Hematopoietic multipotent progenitor cell (in vitro differentiated cells): ENCODE measurements at regions not wholly inside any gene's neighbourhood (a gene's known extent, or its start where the extent isn't known, plus 50 kb on each side); places are given as distances from the start of the nearest gene placed in this dataset.
"Not testable (repeated sequence)": the region's sequence is repeated elsewhere in the genome, so short reads cannot be mapped to it uniquely, and the experiment has no call there.

Source experiments
- DNase-seq, 3 donors: peaks; one replicate each; pipeline ENCODE4 v3.0.0-alpha.2; 2011 to 2015; ENCODE audit warnings: low read depth in 2 of 3, low spot score in 2 of 3

- no peak for DNase-seq
Observed at GRCh38 chr6:27747637-27748036, 164.6 kb downstream of the OR2B2 start.

- DNase-seq, result not testable (repeated sequence)
Observed at GRCh38 chr6:27746860-27747259, 165.3 kb downstream of the OR2B2 start.

- no peak for DNase-seq
Observed at GRCh38 chr6:27743787-27744186, 168.4 kb downstream of the OR2B2 start.

GRCh38 chr6:27742833-27743573, 169.2 kb downstream of the OR2B2 start:
- DNase-seq, result no peak

GRCh38 chr6:27739902-27740301, 172.3 kb downstream of the OR2B2 start:
- DNase-seq, result not testable (repeated sequence)

- no peak for DNase-seq
Observed at GRCh38 chr6:27736686-27737085, 175.5 kb downstream of the OR2B2 start.

GRCh38 chr6:27728442-27728841, 183.8 kb downstream of the OR2B2 start:
- DNase-seq, result no peak

GRCh38 chr6:27726619-27727023, 185.6 kb downstream of the OR2B2 start:
- DNase-seq, result no peak

GRCh38 chr6:27720607-27721580, 191.3 kb downstream of the OR2B2 start:
- no peak for DNase-seq

- DNase-seq, result not testable (repeated sequence)
Observed at GRCh38 chr6:27719039-27719438, 193.2 kb downstream of the OR2B2 start.

- no peak for DNase-seq
Observed at GRCh38 chr6:27706431-27706830, 205.8 kb downstream of the OR2B2 start.

- DNase-seq, result no peak
Observed at GRCh38 chr6:27700337-27700736, 211.9 kb downstream of the OR2B2 start.

GRCh38 chr6:27694547-27694874, 217.7 kb downstream of the OR2B2 start:
- DNase-seq, result no peak

GRCh38 chr6:27693766-27694546, 218.2 kb downstream of the OR2B2 start:
- DNase-seq, result peak in 2 of 3 donors; percentile 68 to 73

- DNase-seq, result not testable (repeated sequence)
Observed at GRCh38 chr6:27692133-27692532, 219.2 kb upstream of the ZNF184 start.

- DNase-seq, result peak; percentile 70 to 94 (median 85)
Observed at GRCh38 chr6:27688014-27688586, 215.2 kb upstream of the ZNF184 start.

GRCh38 chr6:27687154-27688013, 214.5 kb upstream of the ZNF184 start:
- DNase-seq, result peak; percentile 51 to 90 (median 89)

- DNase-seq, result no peak
Observed at GRCh38 chr6:27685279-27685678, 212.4 kb upstream of the ZNF184 start.
